ENCODE measurements at regions not wholly inside any gene's neighbourhood (a gene's known extent, or its start where the extent isn't known, plus 50 kb on each side); places are given as distances from the start of the nearest gene placed in this dataset.
"Not testable (repeated sequence)": the region's sequence is repeated elsewhere in the genome, so short reads cannot be mapped to it uniquely, and the experiment has no call there.

GRCh38 chr14:50020799-50021198 is 95.6 kb downstream of the VCPKMT start:
- DNase-seq = no peak

GRCh38 chr14:50021261-50022031 is 94.9 kb downstream of the VCPKMT start:
- no peak for DNase-seq

DNA sequence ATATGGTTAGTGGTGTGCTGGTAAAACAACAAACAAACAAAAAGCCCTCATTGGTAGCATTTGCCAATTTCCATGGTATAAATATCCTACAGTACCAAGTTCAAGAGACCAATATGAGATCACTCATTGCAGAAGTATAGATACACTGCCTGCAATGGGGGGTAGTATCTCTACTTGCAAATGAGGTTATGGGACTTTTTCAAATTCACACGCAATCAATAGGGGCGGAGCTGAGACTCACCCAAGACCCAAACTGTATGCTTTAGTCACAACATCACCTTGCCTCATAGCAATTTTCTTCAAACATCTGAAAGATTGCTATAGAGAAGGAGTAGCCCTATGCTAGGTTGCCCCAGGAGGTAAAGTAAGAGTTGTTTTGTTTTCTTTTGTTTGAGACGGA is 93.7 kb downstream of the VCPKMT start:
- no peak for DNase-seq

- no peak for DNase-seq
These were observed 92.5 kb downstream of the VCPKMT start for GRCh38 chr14:50023671-50024490.

DNA sequence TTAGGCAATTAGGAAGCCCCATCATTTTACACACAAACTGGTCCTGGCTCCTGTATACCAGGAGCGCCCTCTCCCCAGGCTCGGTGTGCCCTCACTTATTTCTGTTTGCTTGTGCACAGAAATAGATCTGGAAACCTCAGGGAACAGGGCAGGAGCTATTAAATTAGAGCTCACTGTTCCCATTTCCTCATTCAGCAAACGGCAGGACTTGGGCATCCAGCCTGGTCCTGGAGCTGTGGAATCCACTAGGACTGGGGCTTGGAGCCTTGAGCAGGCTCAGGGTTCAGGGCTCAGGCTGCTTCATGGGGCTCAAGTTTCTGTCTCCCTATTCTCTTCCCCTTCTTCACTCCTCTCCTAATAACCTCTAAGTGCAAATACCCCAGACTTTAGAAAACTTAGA is 91.3 kb downstream of the VCPKMT start:
- DNase-seq = no peak

DNA sequence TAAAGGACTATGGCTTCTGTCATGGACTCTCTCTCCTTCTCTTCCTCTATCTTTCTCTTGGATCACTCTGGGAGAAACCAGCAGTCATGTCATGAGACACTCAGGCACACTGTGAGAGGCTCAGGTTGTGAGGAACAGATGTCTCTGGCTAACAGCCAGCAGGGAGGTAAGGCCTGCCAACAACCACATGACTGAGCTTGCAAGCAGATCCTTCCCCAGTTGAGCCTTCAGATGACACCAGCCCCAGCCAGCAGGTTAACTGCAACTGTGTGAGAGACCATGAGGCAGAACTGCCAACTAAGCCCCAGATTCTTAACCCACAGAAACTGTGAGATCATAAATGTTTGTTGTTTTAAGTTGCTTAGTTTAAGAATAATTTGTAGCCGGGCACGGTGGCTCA is 90.6 kb downstream of the VCPKMT start:
- no peak for DNase-seq

GRCh38 chr14:50026396-50026795 is 90.0 kb downstream of the VCPKMT start:
- DNase-seq = no peak

DNA sequence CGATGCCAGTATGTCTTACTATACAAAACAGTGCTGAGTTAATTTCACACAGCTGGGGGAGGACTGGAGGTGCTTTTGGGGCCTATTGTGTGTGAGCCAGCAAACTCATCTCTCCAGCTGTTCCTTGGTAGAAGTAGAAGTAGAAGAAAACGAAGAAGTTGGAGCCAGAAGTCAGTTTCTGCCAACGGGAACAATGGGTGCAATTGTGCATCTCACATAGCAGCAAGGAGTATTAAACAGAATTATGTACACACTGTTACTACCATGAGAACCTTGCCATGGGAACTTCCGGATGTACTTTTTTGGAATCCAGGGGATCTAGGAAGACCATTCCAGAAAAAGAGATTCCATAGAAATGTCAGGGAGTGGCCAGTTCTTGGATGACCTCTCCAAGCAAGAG is 88.6 kb downstream of the VCPKMT start:
- DNase-seq = no peak

GRCh38 chr14:50028458-50028857 is 87.9 kb downstream of the VCPKMT start:
- no peak for DNase-seq

DNA sequence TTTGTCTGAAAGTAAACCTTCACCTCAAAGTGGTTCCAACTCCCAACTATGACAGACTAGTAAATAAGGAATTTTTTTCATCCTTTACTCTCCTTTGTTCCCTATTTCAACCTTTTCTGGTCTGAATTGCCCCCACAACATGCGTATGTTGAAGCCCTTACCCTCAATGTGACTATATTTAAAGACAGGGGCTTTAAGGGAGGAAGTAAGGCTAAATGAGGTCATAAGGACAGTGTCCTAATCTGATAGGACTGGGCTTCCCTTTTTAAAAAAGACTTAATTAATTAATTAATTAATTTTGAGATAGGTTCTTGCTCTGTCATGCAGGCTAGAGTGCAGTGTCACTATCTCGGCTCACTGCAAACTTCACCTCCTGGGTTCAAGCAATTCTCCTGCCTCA is 86.3 kb downstream of the VCPKMT start:
- DNase-seq = no peak

DNA sequence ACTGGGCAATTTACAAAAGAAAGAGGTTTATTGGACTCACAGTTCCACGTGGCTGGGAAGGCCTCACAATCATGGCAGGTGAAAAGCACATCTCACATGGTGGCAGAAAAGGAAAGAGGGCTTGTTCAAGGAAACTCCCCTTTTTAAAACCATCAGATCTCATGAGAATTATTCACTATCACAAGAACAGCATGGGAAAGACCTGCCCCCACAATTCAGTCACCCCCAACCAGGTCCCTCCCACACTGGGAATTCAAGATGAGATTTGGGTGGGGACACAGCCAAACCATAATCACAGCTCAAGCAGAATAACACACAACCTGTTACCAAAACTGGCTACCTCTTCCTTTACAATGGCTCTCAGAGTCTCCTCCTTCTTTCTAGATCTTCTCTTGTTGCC is 85.5 kb downstream of the VCPKMT start:
- DNase-seq = not testable (repeated sequence)

DNA sequence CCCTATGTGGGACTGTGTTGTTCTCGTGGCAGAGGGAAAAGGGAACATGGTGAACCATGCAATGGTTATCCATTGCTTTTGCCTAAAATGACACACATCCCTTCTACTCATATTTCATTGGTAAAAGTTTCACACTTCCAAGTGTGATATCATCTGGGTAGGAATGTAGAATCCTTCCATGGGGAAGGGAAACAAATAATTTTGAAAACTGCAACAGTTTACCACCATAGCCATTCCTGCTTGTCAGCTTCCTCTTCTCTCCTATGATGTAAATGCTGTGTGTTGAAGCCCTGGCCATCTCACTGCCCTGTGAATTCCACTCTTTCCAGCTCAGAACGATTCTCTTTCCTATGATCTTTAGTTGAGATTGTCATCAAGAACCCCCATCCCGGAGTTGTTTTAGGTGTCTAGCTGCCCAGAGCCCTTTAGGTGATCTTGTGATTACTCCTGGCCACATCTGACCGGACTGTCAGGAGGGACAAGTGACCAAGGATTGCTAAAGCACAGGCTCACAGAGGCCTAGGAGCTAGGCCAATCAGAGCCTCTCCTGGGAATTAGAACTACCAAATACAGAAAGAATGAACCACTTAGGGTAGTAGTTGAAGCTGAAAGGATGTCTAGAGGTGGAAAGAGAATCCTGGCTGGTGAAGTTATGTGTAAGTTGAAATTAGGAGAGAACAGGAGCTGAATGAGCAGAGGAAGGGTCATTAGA is 84.6 kb downstream of the VCPKMT start:
- DNase-seq = no peak

- not testable (repeated sequence) for DNase-seq
These were observed 83.8 kb downstream of the VCPKMT start for GRCh38 chr14:50032462-50033167.

DNA sequence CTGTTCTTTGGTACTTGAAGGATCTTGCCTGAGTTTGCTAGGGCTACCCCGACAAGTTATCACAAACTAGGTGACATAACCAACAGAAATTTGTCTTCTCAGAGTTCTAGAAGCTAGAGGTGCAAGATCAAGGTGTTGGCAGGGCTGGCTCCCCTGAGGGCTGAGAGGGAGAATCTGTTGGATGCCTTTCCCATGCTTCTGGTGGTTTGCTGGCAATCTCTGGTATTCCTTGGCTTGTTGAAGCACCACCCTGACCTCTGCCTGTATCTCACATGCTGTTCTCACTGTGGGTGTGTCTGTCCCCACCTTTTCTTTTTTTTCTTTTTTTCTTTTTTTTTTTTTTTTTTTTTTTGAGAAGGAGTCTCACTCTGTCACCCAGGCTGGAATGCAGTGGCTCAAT is 81.2 kb downstream of the VCPKMT start:
- no peak for DNase-seq

- no peak for DNase-seq
These were observed 80.2 kb downstream of the VCPKMT start for GRCh38 chr14:50036211-50036610.

GRCh38 chr14:50036637-50037036 is 79.7 kb downstream of the VCPKMT start:
- no peak for DNase-seq

DNA sequence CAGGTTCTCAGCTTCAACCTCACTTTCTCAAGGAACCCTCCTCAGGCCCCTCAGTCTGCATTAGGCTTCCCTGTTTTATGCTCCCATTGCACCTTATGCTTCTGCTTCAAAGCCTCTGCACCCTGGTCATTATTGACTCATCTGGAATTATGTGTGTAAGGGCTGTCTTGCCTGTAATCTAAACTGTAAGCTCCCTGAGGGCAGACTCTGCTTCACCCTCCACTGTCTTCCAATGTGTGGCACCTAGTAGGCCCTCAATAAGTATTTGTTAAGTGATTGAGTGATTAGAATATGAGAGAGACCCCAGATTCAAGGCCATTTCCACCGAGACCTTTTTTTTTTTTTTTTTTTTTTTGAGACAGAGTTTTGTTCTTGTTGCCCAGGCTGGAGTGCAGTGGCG is 79.1 kb downstream of the VCPKMT start:
- no peak for DNase-seq

DNA sequence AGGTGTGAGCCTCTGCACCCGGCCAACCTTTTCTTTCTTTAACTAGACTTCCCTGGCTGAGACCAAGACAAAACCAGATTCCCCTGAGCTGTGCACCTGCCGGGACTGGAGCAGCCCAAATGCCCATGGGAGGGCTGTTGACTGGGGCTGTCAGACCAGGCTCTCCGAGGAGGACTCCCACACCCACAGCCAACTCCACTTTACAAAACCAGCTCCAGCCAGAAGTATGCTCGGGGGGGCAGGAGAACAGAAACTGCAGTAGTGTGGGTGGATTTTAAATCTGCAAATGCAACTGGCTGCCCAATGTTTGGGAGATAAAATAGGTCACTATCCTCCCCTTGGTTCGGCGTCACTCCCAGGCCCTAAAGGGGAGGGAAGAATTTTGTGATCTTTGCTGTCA is 78.5 kb downstream of the VCPKMT start:
- no peak for DNase-seq

- peak; percentile 63 to 65 for DNase-seq
These were observed 77.8 kb downstream of the VCPKMT start for GRCh38 chr14:50038398-50039119.

DNA sequence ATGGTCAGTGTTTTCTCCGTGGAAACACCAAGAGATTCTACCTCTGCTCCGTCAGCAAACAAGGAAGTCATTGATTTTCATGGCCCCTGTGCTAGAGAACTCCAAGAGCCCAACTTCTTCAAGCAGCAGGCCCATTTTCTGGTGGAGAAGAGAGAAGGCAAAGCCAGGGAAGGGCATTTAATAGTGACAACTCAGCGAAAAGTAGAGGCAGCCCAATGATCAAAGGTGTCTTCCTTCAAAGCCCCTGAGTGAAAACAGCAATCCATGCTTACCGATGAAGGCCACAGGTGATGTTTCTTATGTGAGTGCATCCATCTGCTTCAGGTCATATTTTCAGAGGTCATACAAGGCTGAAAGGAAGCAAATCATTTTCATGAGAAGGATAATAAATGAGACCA is 77.3 kb downstream of the VCPKMT start:
- DNase-seq = no peak

DNA sequence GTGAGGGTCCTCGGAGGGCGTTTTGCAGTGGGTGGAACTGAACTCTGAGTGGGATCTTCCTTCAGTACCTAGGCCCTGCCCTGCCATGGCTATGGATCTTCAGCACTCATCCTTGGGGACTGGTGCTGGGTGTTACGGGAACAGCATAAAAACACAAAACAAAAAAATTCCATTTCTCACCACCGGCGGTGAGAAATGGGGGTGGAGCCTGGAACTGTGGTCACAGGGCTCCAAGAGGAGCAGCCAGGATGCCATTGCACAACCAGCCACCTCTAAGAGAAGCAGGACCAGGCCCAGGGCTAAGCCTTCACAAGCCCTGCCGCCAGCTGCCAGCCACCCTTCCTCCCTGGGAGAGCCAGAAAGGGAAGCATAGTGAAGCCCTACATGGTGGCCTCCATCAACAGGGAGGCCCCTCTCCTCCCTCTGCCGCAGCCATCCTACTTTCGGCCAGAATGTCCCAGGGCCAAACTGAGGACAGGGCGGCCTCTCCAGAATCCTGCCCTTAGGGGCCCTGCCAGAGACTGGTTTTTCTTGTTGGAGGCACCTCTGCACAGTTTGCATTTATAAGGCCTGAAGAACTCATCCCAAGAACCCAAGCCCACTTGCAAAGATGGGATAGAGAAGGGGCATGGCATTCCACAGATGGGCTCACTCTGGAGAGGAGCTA is 76.5 kb downstream of the VCPKMT start:
- no peak for DNase-seq

GRCh38 chr14:50040401-50040775 is 76.0 kb downstream of the VCPKMT start:
- no peak for DNase-seq
